Stomach (tissue), 4 donors: ENCODE measurements at regions not wholly inside any gene's neighbourhood (a gene's known extent, or its start where the extent isn't known, plus 50 kb on each side); places are given as distances from the start of the nearest gene placed in this dataset.

Experiments
- CTCF ChIP-seq, 7 experiments: fragments of 450-650 bp in 4 of 7; fragments of 200-600 bp in 3 of 7; sonication (generic) in 3 of 7; IDR thresholded peaks; one replicate each; pipeline ENCODE4 v1.5.1; 2016 to 2019; ENCODE audit warnings: antibody characterized with exemption in 7 of 7, control low read depth in 2 of 7, mild to moderate bottlenecking in 1 of 7
- POLR2AphosphoS5 ChIP-seq, 3 donors: sonication (generic); formaldehyde crosslinking; IDR thresholded peaks; one replicate each; pipeline ENCODE4 v1.6.1; 2016; ENCODE audit warnings: antibody characterized with exemption in 3 of 3

- TF ChIP-seq CTCF (IDR thresholded peaks at IDR 0.05), result no peak
- no peak for TF ChIP-seq POLR2AphosphoS5 (IDR thresholded peaks at IDR 0.05)
These were observed 339.5 kb upstream of the DIPK2B start for GRCh38 chrX:45540181-45540580.
